B cell (primary cell): ENCODE measurements at regions not wholly inside any gene's neighbourhood (a gene's known extent, or its start where the extent isn't known, plus 50 kb on each side); places are given as distances from the start of the nearest gene placed in this dataset.

Experiments used
- CTCF ChIP-seq: fragments of 200-600 bp; IDR thresholded peaks from one replicate; pipeline ENCODE4 v1.8.0; 2022; ENCODE audit warnings: antibody characterized with exemption, mild to moderate bottlenecking
- EZH2 ChIP-seq: IDR thresholded peaks from 2 replicates; pipeline ENCODE4 v1.6.1; 2012; ENCODE audit warnings: borderline replicate concordance, low read depth, mild to moderate bottlenecking, moderate library complexity, low read length; ENCODE audit not compliant: insufficient read depth, poor library complexity, severe bottlenecking

- TF ChIP-seq CTCF (no peak), EZH2 (no peak)
These were observed 358.0 kb upstream of the MGMT start for GRCh38 chr10:129108994-129109393.
